ENCODE measurements at regions not wholly inside any gene's neighbourhood (a gene's known extent, or its start where the extent isn't known, plus 50 kb on each side); places are given as distances from the start of the nearest gene placed in this dataset.
"Not testable (repeated sequence)": the region's sequence is repeated elsewhere in the genome, so short reads cannot be mapped to it uniquely, and the experiment has no call there.

- no peak for DNase-seq (ENCODE audit: extremely low read depth in 1 of 2, low read depth in 1 of 2)
Observed at GRCh38 chr5:135102716-135103574, 68.9 kb upstream of the PITX1 start.

- no peak for DNase-seq (ENCODE audit: extremely low read depth in 1 of 2, low read depth in 1 of 2)
Observed at GRCh38 chr5:135100431-135100830, 66.4 kb upstream of the PITX1 start.

GRCh38 chr5:135100011-135100410 is 66.0 kb upstream of the PITX1 start:
- DNase-seq (ENCODE audit: extremely low read depth in 1 of 2, low read depth in 1 of 2) = no peak

- DNase-seq (ENCODE audit: extremely low read depth in 1 of 2, low read depth in 1 of 2) = no peak
Observed at GRCh38 chr5:135097390-135097789, 63.4 kb upstream of the PITX1 start.

GRCh38 chr5:135095871-135096270 is 61.8 kb upstream of the PITX1 start:
- no peak for DNase-seq (ENCODE audit: extremely low read depth in 1 of 2, low read depth in 1 of 2)

GRCh38 chr5:135095052-135095715 is 61.2 kb upstream of the PITX1 start:
- no peak for DNase-seq (ENCODE audit: extremely low read depth in 1 of 2, low read depth in 1 of 2)

GRCh38 chr5:135094339-135095051 is 60.5 kb upstream of the PITX1 start:
- no peak for DNase-seq (ENCODE audit: extremely low read depth in 1 of 2, low read depth in 1 of 2)

GRCh38 chr5:135093483-135093882 is 59.5 kb upstream of the PITX1 start:
- not testable (repeated sequence) for DNase-seq (ENCODE audit: extremely low read depth in 1 of 2, low read depth in 1 of 2)

GRCh38 chr5:135092476-135092875 is 58.4 kb upstream of the PITX1 start:
- DNase-seq (ENCODE audit: extremely low read depth in 1 of 2, low read depth in 1 of 2) = no peak

GRCh38 chr5:135091286-135091685 is 57.3 kb upstream of the PITX1 start:
- no peak for DNase-seq (ENCODE audit: extremely low read depth in 1 of 2, low read depth in 1 of 2)

- no peak for DNase-seq (ENCODE audit: extremely low read depth in 1 of 2, low read depth in 1 of 2)
Observed at GRCh38 chr5:135089912-135090311, 55.9 kb upstream of the PITX1 start.

GRCh38 chr5:135088911-135089310 is 54.9 kb upstream of the PITX1 start:
- no peak for DNase-seq (ENCODE audit: extremely low read depth in 1 of 2, low read depth in 1 of 2)

- no peak for DNase-seq (ENCODE audit: extremely low read depth in 1 of 2, low read depth in 1 of 2)
Observed at GRCh38 chr5:135087950-135088349, 53.9 kb upstream of the PITX1 start.

GRCh38 chr5:135085936-135086725 is 52.1 kb upstream of the PITX1 start:
- no peak for DNase-seq (ENCODE audit: extremely low read depth in 1 of 2, low read depth in 1 of 2)

GRCh38 chr5:135085133-135085935 is 51.3 kb upstream of the PITX1 start:
- DNase-seq (ENCODE audit: extremely low read depth in 1 of 2, low read depth in 1 of 2) = no peak
